GM12873 (cell line): ENCODE measurements at regions not wholly inside any gene's neighbourhood (a gene's known extent, or its start where the extent isn't known, plus 50 kb on each side); places are given as distances from the start of the nearest gene placed in this dataset.

Experiments
- CTCF ChIP-seq: IDR thresholded peaks from 2 replicates; pipeline ENCODE4 v1.5.1; 2012; ENCODE audit warnings: low read depth, mild to moderate bottlenecking, moderate library complexity, low read length, control low read depth; ENCODE audit not compliant: insufficient read depth; ENCODE audit errors: missing control alignments

GRCh38 chr1:30518696-30519095 is 204.7 kb downstream of the MATN1 start:
- no peak for TF ChIP-seq CTCF

DNA sequence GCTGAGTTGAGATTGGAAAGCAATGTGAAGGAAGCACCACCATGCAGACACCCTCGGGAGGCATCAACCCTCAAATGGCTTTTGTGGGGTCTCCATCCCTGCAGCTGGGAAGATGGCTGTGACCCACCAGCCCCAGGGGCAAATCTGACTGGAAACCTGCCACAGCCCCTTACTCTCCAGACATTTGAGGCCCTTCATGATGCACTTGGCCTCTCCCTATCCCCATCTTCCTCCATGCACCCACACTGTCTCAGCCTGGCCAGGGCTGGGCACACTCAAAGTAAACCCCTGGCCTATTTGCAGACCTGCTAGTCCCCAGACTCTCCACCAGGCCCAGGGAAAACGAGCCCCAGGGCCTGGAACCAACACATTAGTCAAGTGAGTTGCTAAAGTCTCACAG is 205.2 kb downstream of the MATN1 start:
- no peak for TF ChIP-seq CTCF

GRCh38 chr1:30516485-30516858 is 206.9 kb downstream of the MATN1 start:
- TF ChIP-seq CTCF: no peak

DNA sequence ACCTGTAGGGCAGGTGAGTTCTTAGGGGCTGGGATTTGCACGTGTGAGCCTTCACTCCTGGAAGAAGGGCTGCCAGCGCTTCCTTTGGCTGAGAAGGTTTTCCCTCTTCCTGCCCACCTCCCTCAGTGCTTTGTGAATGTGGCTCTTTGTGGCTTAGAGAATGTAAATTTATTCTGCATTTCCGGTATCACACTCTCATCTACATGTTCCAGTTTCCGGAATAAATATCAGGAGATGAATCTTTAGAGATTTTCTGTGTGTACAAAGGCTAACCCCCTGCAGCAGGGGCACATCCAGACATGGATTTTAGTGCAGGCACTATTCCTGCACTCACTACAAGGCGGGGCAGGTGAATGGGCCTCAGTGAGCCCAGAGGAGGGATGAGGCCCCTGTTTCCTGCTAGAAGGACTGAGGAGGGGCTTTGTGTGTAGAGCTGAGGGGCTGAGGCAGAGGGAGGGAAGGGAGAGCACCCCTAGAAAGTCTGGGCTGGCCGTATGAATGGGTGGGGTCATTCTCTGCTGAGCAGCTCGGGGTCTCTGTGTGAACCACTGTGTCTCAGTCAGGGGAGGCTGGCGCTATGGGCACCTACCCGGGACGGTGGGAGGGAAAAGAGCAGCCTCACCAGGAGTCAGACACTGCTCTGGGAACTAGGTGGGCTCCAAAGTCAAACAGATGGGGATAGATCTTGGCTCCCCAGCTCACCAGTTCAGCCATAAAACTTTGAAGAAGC is 207.5 kb downstream of the MATN1 start:
- no peak for TF ChIP-seq CTCF

DNA sequence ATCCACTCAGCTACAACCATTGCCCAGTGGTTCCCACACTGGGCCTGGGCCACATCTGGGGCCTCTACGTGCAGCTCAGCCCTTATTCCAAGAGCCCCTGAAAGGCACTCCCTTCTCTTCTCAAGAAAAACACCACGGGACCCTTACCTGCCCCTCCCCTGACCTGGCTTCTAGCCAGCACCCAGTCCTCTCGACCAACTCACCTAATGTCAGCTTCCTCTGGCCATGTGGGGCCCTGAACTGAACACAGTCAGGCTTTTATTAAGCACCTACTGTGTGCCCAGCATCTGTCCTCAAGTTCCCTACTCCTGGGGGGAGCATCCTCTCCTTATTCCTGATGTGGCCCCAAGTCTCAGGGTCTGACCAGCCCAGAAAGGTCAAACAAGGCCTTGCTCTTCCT is 208.4 kb downstream of the MATN1 start:
- TF ChIP-seq CTCF: no peak

DNA sequence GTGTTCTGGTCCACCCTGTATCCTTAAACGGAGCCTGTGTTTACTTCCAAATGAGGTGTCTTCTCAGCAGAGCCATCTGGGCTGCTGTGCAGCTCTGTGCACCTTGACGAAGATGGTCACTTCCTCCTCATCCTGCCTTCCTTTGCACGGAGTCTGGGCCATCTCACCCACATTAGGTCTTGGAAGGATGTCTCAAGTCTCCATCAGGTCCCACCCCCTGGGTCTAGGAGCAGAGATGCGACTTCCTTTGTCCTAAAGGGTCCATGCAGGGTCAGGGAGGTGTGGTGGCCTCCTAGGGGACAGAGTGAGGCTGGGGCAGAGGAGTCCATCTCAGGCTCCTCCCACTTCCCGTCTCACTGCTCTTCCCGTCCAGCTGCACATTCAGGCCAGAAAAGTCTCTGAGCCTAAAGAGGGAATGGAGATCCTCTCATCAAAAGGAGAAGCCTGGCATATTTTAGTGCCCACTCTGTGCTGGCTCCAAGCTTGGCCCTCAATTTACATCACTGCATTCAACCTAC is 209.2 kb downstream of the MATN1 start:
- no peak for TF ChIP-seq CTCF

DNA sequence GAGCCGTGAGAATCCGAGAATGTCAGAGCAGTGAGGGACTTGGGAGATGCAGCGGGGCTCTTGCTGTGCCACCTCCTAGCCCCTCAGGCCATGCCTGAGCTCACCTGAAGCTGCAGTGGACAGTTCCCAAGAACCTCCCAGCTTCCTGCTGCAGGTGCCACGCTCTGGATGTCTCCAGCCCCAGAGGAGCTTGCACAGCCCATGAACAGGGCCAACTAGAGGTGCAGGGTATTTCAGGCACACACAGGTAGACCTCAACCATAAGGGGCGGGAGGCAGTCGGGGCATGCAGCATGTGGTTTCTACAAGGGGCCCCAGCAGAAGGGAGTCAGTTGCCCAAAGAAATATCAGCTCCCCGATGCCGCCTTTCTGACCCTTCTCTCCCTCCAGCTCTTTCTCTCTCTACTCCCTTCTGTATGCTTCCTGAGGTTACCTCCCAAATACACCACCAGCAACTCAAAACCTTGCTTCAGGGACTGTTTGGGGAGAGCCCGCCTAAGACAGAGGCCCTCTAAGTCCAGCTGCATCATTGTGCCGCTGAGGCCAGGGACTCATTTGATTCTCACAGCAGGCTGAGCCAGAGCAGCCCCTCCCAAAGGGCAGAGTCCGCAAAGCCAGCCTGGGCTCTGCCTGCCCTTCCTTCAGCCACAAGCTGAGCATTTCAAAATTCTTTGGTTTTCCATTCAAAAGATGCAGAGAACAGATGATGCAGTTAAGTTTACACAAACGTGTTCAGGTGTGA is 209.8 kb downstream of the MATN1 start:
- TF ChIP-seq CTCF: no peak
